H9 (cell line): ENCODE measurements at regions not wholly inside any gene's neighbourhood (a gene's known extent, or its start where the extent isn't known, plus 50 kb on each side); places are given as distances from the start of the nearest gene placed in this dataset.

Source experiments
- DNase-seq: peaks from one replicate; pipeline ENCODE4 v3.0.0-alpha.2; 2017
- H2AFZ ChIP-seq: one replicate; pipeline ENCODE4 v1.6.1; 2013; ENCODE audit warnings: mild to moderate bottlenecking, low read length, control low read depth, moderate library complexity
- H2AK5ac ChIP-seq: 2 replicates; pipeline ENCODE4 v1.6.1; 2013; ENCODE audit warnings: low read length, control low read depth, mixed read lengths; ENCODE audit not compliant: insufficient read length
- H2BK120ac ChIP-seq: one replicate; pipeline ENCODE4 v1.6.1; 2013; ENCODE audit warnings: low read depth, mild to moderate bottlenecking, low read length, control low read depth, inconsistent platforms; ENCODE audit not compliant: poor library complexity, severe bottlenecking
- H2BK12ac ChIP-seq: 2 replicates; pipeline ENCODE4 v1.6.1; 2013; ENCODE audit warnings: low read length, control low read depth, mixed read lengths, low read depth; ENCODE audit not compliant: insufficient read length
- H2BK15ac ChIP-seq: 2 replicates; pipeline ENCODE4 v1.6.1; 2013; ENCODE audit warnings: low read depth, low read length, control low read depth
- H2BK20ac ChIP-seq: one replicate; pipeline ENCODE4 v1.6.1; 2013; ENCODE audit warnings: low read depth, mild to moderate bottlenecking, low read length, control low read depth, inconsistent platforms; ENCODE audit not compliant: poor library complexity, severe bottlenecking
- H2BK5ac ChIP-seq: 2 replicates; pipeline ENCODE4 v1.6.1; 2013; ENCODE audit warnings: low read length, control low read depth, mixed read lengths; ENCODE audit not compliant: insufficient read length
- H3K14ac ChIP-seq: 2 replicates; pipeline ENCODE4 v1.6.1; 2013; ENCODE audit warnings: low read length, control low read depth; ENCODE audit not compliant: insufficient read depth
- H3K18ac ChIP-seq: 2 replicates; pipeline ENCODE4 v1.6.1; 2013; ENCODE audit warnings: low read depth, mild to moderate bottlenecking, mixed read lengths, low read length, control low read depth; ENCODE audit not compliant: insufficient read length
- H3K23ac ChIP-seq: 2 replicates; pipeline ENCODE4 v1.6.1; 2013; ENCODE audit warnings: low read length, control low read depth, mixed read lengths, low read depth; ENCODE audit not compliant: insufficient read length
- H3K23me2 ChIP-seq: 2 replicates; pipeline ENCODE4 v1.6.1; 2013; ENCODE audit warnings: low read depth, mild to moderate bottlenecking, mixed read lengths, low read length, control low read depth; ENCODE audit not compliant: insufficient read length, poor library complexity, severe bottlenecking
- H3K27ac ChIP-seq: 2 replicates; pipeline ENCODE4 v1.5.1; 2013; ENCODE audit warnings: low read length, control low read depth, mixed read lengths, low read depth; ENCODE audit not compliant: insufficient read length
- H3K27me3 ChIP-seq: 2 replicates; pipeline ENCODE4 v1.6.1; 2013; ENCODE audit warnings: low read length, control low read depth, inconsistent platforms; ENCODE audit not compliant: insufficient read depth
- H3K4ac ChIP-seq: 2 replicates; pipeline ENCODE4 v1.6.1; 2013; ENCODE audit warnings: low read depth, mild to moderate bottlenecking, control low read depth, inconsistent platforms, low read length, moderate library complexity
- H3K4me1 ChIP-seq: 2 replicates; pipeline ENCODE4 v1.6.1; 2013; ENCODE audit warnings: low read length, control low read depth, inconsistent platforms; ENCODE audit not compliant: insufficient read depth
- H3K4me2 ChIP-seq: 2 replicates; pipeline ENCODE4 v1.6.1; 2013; ENCODE audit warnings: low read length, control low read depth, mixed read lengths; ENCODE audit not compliant: insufficient read length, insufficient read depth
- H3K56ac ChIP-seq: 2 replicates; pipeline ENCODE4 v1.6.1; 2013; ENCODE audit warnings: low read depth, mild to moderate bottlenecking, mixed read lengths, low read length, control low read depth; ENCODE audit not compliant: insufficient read length
- H3K79me1 ChIP-seq: 2 replicates; pipeline ENCODE4 v1.6.1; 2013; ENCODE audit warnings: low read depth, mild to moderate bottlenecking, moderate library complexity, low read length, control low read depth, inconsistent platforms; ENCODE audit not compliant: insufficient read depth, poor library complexity, severe bottlenecking
- H3K79me2 ChIP-seq: 2 replicates; pipeline ENCODE4 v1.6.1; 2013; ENCODE audit warnings: low read length, control low read depth, inconsistent platforms; ENCODE audit not compliant: insufficient read depth
- H3K9ac ChIP-seq: 2 replicates; pipeline ENCODE4 v1.6.1; 2013; ENCODE audit warnings: low read length, control low read depth, mixed read lengths; ENCODE audit not compliant: insufficient read length; ENCODE audit errors: extremely low read depth
- H3K9me3 ChIP-seq: one replicate; pipeline ENCODE4 v1.6.1; 2013; ENCODE audit warnings: low read depth, low read length, inconsistent platforms; ENCODE audit not compliant: control insufficient read depth
- H3T11ph ChIP-seq: one replicate; pipeline ENCODE4 v1.6.1; 2013; ENCODE audit warnings: mild to moderate bottlenecking, low read length, control low read depth, inconsistent platforms
- H4K20me1 ChIP-seq: one replicate; pipeline ENCODE4 v1.6.1; 2013; ENCODE audit not compliant: control insufficient read depth, insufficient read length, insufficient read depth
- H4K5ac ChIP-seq: 2 replicates; pipeline ENCODE4 v1.6.1; 2013; ENCODE audit warnings: low read depth, mild to moderate bottlenecking, mixed read lengths, low read length, control low read depth; ENCODE audit not compliant: insufficient read length
- H4K8ac ChIP-seq: replicated peaks from 2 replicates; pipeline ENCODE4 v1.6.1; 2013; ENCODE audit warnings: low read length, control low read depth, mixed read lengths, low read depth; ENCODE audit not compliant: insufficient read length
- H4K91ac ChIP-seq: 2 replicates; pipeline ENCODE4 v1.6.1; 2013; ENCODE audit warnings: low read depth, mild to moderate bottlenecking, moderate library complexity, mixed read lengths, low read length, control low read depth; ENCODE audit not compliant: insufficient read length
- H3K27ac Mint-ChIP-seq, 3 experiments: 2 replicates in 2 of 3; 3 replicates in 1 of 3; pipeline ENCODE4 v1.8.0; 2020 to 2021; ENCODE audit warnings: mixed read lengths in 3 of 3, mild to moderate bottlenecking in 1 of 3, moderate library complexity in 1 of 3
- H3K27me3 Mint-ChIP-seq: 2 replicates; pipeline ENCODE4 v1.8.0; 2021; ENCODE audit warnings: low read depth, mild to moderate bottlenecking, moderate library complexity, mixed read lengths
- H3K36me3 Mint-ChIP-seq, 3 experiments: 2 replicates in 2 of 3; 3 replicates in 1 of 3; pipeline ENCODE4 v1.8.0; 2020 to 2021; ENCODE audit warnings: low read depth in 3 of 3, mixed read lengths in 3 of 3; ENCODE audit not compliant: insufficient read depth in 1 of 3
- H3K4me1 Mint-ChIP-seq, 2 experiments: 2 replicates each; pipeline ENCODE4 v1.8.0; 2020; ENCODE audit warnings: mixed read lengths in 2 of 2
- H3K4me3 Mint-ChIP-seq, 2 experiments: 2 replicates in 1 of 2; 3 replicates in 1 of 2; pipeline ENCODE4 v1.8.0; 2020 to 2021; ENCODE audit warnings: mild to moderate bottlenecking in 2 of 2, mixed read lengths in 2 of 2, moderate library complexity in 1 of 2
- H3K9me3 Mint-ChIP-seq, 2 experiments: 2 replicates in 1 of 2; 3 replicates in 1 of 2; pipeline ENCODE4 v1.8.0; 2020; ENCODE audit warnings: mild to moderate bottlenecking in 2 of 2, mixed read lengths in 2 of 2, moderate library complexity in 1 of 2
- WGBS: extraction: QIAGEN DNeasy Blood & Tissue Kit; methylation state at CpG from one replicate; pipeline ENCODE4 v1.1.7; 2013; ENCODE audit warnings: missing lambda C conversion rate, low lambda C conversion rate, mixed read lengths; ENCODE audit not compliant: insufficient read length; ENCODE audit errors: extremely low coverage; 5-methylcytosine and 5-hydroxymethylcytosine counted together
- TF ChIP-seq, protein P1 (sequence below): fragments of 200-600 bp; sonication (generic); conservative IDR thresholded peaks from 3 replicates; pipeline ENCODE4 v1.8.0; 2021; ENCODE audit warnings: antibody characterized with exemption, mild to moderate bottlenecking

DNA sequence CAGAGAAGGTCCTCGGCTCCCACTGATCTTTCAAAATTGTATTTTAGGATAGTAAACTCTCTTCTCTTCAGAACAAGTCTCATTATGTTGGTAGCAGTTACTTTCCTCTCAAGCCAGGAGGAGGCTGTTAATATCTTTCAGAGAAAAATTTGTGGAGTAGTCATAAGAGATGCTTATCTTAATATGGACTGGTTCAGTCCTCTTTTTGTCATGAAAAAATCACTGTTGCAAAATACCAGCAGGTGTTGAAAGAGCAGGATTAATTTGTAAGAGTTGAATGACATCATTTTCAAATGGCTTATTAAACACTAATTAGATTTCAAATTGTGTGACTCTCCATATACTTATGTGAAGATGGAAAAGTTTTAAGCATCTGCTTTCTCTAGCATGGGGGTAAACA, 662.5 kb downstream of the POM121L12 start:
- Histone ChIP-seq H3K18ac (no peak overlapping the region), H2AK5ac (no peak overlapping the region), H2BK15ac (no peak overlapping the region), H3K23ac (no peak overlapping the region), H3T11ph (no peak overlapping the region), H3K9ac (no peak overlapping the region), H3K9me3 (no peaks in the 10 kb centered on the region), H3K4me2 (no peak overlapping the region), H4K5ac (no peak overlapping the region), H3K79me2 (no peaks in the 10 kb centered on the region), H4K91ac (no peak overlapping the region), H3K4ac (no peak overlapping the region), H3K56ac (no peak overlapping the region), H3K23me2 (no peaks in the 10 kb centered on the region), H2BK20ac (no peak overlapping the region), H4K8ac (no peak overlapping the region), H3K79me1 (no peaks in the 10 kb centered on the region), H3K27ac (no peak overlapping the region), H2BK5ac (no peak overlapping the region), H3K4me1 (no peaks in the 10 kb centered on the region), H3K27me3 (no peaks in the 10 kb centered on the region), H2BK12ac (no peak overlapping the region), H2BK120ac (no peak overlapping the region), H2AFZ (no peak overlapping the region), H3K14ac (no peak overlapping the region), H4K20me1 (no peaks in the 10 kb centered on the region)
- Mint-ChIP-seq H3K27me3 (no peaks in the 10 kb centered on the region), H3K36me3 (no peaks in the 10 kb centered on the region; a peak in 1 of 7 replicates), H3K4me1 (no peaks in the 10 kb centered on the region), H3K4me3 (no peak overlapping the region), H3K9me3 (no peaks in the 10 kb centered on the region), H3K27ac (no peak overlapping the region)
- TF ChIP-seq, protein P1, sequence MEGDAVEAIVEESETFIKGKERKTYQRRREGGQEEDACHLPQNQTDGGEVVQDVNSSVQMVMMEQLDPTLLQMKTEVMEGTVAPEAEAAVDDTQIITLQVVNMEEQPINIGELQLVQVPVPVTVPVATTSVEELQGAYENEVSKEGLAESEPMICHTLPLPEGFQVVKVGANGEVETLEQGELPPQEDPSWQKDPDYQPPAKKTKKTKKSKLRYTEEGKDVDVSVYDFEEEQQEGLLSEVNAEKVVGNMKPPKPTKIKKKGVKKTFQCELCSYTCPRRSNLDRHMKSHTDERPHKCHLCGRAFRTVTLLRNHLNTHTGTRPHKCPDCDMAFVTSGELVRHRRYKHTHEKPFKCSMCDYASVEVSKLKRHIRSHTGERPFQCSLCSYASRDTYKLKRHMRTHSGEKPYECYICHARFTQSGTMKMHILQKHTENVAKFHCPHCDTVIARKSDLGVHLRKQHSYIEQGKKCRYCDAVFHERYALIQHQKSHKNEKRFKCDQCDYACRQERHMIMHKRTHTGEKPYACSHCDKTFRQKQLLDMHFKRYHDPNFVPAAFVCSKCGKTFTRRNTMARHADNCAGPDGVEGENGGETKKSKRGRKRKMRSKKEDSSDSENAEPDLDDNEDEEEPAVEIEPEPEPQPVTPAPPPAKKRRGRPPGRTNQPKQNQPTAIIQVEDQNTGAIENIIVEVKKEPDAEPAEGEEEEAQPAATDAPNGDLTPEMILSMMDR = no peak
- WGBS = no CpG with 5 or more reads among the region's 1 CpG
- DNase-seq = no peak
